ENCODE measurements at regions not wholly inside any gene's neighbourhood (a gene's known extent, or its start where the extent isn't known, plus 50 kb on each side); places are given as distances from the start of the nearest gene placed in this dataset.

DNA sequence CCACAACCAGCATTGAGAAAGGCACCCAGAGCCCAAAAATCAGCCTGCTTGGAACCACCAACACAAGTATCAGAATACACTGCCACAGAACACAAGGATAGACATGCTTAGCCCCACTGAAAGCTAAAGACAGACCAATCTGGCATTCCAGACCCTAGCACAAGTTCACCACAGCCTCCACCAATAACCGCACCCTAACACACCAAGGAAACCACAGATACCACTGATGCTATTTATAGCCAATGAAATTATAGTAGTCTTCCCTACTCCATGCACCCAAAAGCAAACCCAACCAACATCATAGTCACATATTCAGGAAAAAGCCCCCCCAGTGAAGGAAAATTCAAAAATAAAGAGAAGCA, 83.9 kb upstream of the STT3B start:
- DNase-seq: no peak
- peaks cover 0 to 7% (median 3%) of the 10 kb centered on the region in 4 experiments for H3K4me1 ChIP-seq (ENCODE audit: control extremely low read depth in 1 of 4, control insufficient read depth in 4 of 4, insufficient read depth in 4 of 4, low read length in 3 of 4)
- no peaks in the 10 kb centered on the region for H3K36me3 ChIP-seq (ENCODE audit: control insufficient read depth in 4 of 4, insufficient read depth in 4 of 4, low read length in 3 of 4)
- peak overlapping the region in 1 of 7 experiments; percentile 15 for H3K4me3 ChIP-seq (ENCODE audit: control insufficient read depth in 1 of 7, extremely low read depth in 1 of 7, insufficient read depth in 4 of 7, low read depth in 2 of 7, low read length in 6 of 7)
- no peaks in the 10 kb centered on the region for H3K27me3 ChIP-seq (replicated peaks in 2 of 5; ENCODE audit: control insufficient read depth in 4 of 5, insufficient read depth in 5 of 5, low read length in 4 of 5)
- ChIA-PET CTCF (no interaction called here), POLR2A (interaction anchor here (0.7 kb wide), 1 partner anchor 28 kb away, joined by 4 read pairs; no protein-coding TSS in a partner anchor)
- H3K9me3 ChIP-seq (ENCODE audit: control extremely low read depth in 1 of 5, control insufficient read depth in 4 of 5, insufficient read depth in 2 of 5, low read depth in 1 of 5, low read length in 4 of 5): peaks cover 0 to 11% (median 4%) of the 10 kb centered on the region in 5 experiments
- H3K27ac ChIP-seq (ENCODE audit: insufficient read depth in 1 of 2, low read depth in 1 of 2, low read length in 2 of 2, poor library complexity in 1 of 2, severe bottlenecking in 2 of 2): no peak overlapping the region
- no CpG with 5 or more reads among the region's 1 CpG for WGBS (ENCODE audit: insufficient coverage)

DNA sequence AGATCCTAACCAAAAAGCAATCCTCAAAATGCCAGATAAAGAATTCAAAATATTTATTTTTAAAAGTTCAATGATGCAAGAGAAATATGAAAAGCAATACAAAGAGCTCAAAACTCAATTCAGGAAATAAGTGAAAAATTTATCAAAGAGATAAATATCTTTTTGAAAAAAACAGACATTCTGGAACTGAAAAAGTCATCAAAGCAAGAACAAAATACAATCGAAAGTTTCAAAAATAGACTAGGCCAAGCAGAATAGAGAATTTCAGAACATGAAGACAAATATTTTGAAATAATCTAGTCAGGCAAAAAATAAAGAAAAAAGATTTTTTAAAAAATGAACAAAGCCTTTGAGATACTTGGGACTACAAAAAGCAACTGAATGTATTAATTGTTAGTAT, 83.4 kb upstream of the STT3B start:
- peaks cover 0 to 7% (median 3%) of the 10 kb centered on the region in 4 experiments for H3K4me1 ChIP-seq (ENCODE audit: control extremely low read depth in 1 of 4, control insufficient read depth in 4 of 4, insufficient read depth in 4 of 4, low read length in 3 of 4)
- H3K27me3 ChIP-seq (replicated peaks in 2 of 5; ENCODE audit: control insufficient read depth in 4 of 5, insufficient read depth in 5 of 5, low read length in 4 of 5): no peaks in the 10 kb centered on the region
- no peaks in the 10 kb centered on the region for H3K36me3 ChIP-seq (ENCODE audit: control insufficient read depth in 4 of 4, insufficient read depth in 4 of 4, low read length in 3 of 4)
- ChIA-PET CTCF (no interaction called here), POLR2A (interaction anchor here (0.7 kb wide), 1 partner anchor 28 kb away, joined by 4 read pairs; no protein-coding TSS in a partner anchor)
- peaks cover 0 to 11% (median 4%) of the 10 kb centered on the region in 5 experiments for H3K9me3 ChIP-seq (ENCODE audit: control extremely low read depth in 1 of 5, control insufficient read depth in 4 of 5, insufficient read depth in 2 of 5, low read depth in 1 of 5, low read length in 4 of 5)
- no peak overlapping the region for H3K27ac ChIP-seq (ENCODE audit: insufficient read depth in 1 of 2, low read depth in 1 of 2, low read length in 2 of 2, poor library complexity in 1 of 2, severe bottlenecking in 2 of 2)
- peak overlapping the region in 1 of 7 experiments; percentile 15 for H3K4me3 ChIP-seq (ENCODE audit: control insufficient read depth in 1 of 7, extremely low read depth in 1 of 7, insufficient read depth in 4 of 7, low read depth in 2 of 7, low read length in 6 of 7)
- DNase-seq: no peak
- no CpG with 5 or more reads among the region's 1 CpG for WGBS (ENCODE audit: insufficient coverage)

DNA sequence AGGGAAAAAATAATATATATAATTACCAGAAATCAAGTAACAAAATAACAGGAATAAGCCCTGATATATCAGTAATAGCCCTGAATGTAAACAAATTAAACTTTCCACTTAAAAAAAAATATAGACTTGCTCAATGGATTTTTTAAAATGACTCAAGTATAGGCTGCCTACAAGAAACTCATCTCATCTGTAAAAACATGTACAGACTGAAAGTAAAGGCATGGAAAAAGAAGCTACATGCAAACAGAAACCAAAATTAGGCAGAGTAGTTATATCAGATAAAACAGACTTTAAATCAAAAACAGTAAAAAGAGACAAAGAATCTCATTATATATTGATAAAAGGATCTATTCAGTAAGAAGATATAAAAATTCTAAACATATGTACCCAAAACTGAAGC, 82.4 kb upstream of the STT3B start:
- H3K9me3 ChIP-seq (ENCODE audit: control extremely low read depth in 1 of 5, control insufficient read depth in 4 of 5, insufficient read depth in 2 of 5, low read depth in 1 of 5, low read length in 4 of 5): peaks cover 0 to 11% (median 4%) of the 10 kb centered on the region in 5 experiments

DNA sequence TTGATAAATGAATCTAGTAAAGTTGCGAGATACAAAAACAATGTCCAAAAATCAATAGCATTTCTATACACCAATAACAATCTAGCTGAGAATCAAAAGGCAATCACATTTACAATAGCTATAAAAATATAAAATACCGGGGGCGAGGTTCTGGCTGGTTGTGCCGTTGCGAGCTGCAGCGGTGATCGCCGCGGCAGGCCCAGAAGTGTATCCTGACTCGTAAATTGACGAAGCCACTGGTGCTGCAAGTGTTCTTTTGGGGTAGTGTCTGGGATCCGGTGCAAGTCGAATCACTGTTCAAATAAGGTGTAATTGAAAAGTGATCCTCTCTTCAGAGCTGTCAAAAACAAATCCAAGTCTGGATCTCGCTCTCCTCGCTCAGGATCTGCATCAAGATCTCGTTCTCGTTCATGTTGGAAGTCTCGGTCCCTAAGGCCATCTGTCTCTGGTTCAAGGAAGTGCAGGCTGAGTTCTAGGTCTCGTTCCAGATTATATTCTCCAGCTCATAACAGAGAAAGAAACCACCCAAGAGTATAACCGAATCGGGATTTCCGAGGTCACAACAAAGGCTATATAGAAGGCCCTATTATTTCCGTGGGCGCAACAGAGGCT, 80.1 kb upstream of the STT3B start:
- Histone ChIP-seq H3K4me1 (ENCODE audit: control extremely low read depth in 1 of 4, control insufficient read depth in 4 of 4, insufficient read depth in 4 of 4, low read length in 3 of 4) (peaks cover 0 to 20% (median 11%) of the 10 kb centered on the region in 4 experiments), H3K4me3 (ENCODE audit: control insufficient read depth in 1 of 7, extremely low read depth in 1 of 7, insufficient read depth in 4 of 7, low read depth in 2 of 7, low read length in 6 of 7) (no peak overlapping the region), H3K27me3 (replicated peaks in 2 of 5; ENCODE audit: control insufficient read depth in 4 of 5, insufficient read depth in 5 of 5, low read length in 4 of 5) (no peaks in the 10 kb centered on the region), H3K9me3 (ENCODE audit: control extremely low read depth in 1 of 5, control insufficient read depth in 4 of 5, insufficient read depth in 2 of 5, low read depth in 1 of 5, low read length in 4 of 5) (peaks cover 0 to 11% (median 4%) of the 10 kb centered on the region in 5 experiments), H3K36me3 (ENCODE audit: control insufficient read depth in 4 of 4, insufficient read depth in 4 of 4, low read length in 3 of 4) (no peaks in the 10 kb centered on the region), H3K27ac (ENCODE audit: insufficient read depth in 1 of 2, low read depth in 1 of 2, low read length in 2 of 2, poor library complexity in 1 of 2, severe bottlenecking in 2 of 2) (no peak overlapping the region)
- CTCF ChIA-PET: interaction anchor here (0.8 to 3.3 kb wide), 2 partner anchors 9 to 14 kb away, joined by 3 to 10 read pairs; no protein-coding TSS in a partner anchor
- WGBS (ENCODE audit: insufficient coverage): 94% methylated on average over 22 of the region's 24 CpGs
- no peak for DNase-seq
- POLR2A ChIA-PET: no interaction called here

More for the DNA sequence above, 82.4 kb upstream of the STT3B start:
- ChIA-PET CTCF (no interaction called here), POLR2A (no interaction called here)
- H3K4me1 ChIP-seq (ENCODE audit: control extremely low read depth in 1 of 4, control insufficient read depth in 4 of 4, insufficient read depth in 4 of 4, low read length in 3 of 4): peaks cover 0 to 7% (median 3%) of the 10 kb centered on the region in 4 experiments
- no peak overlapping the region for H3K4me3 ChIP-seq (ENCODE audit: control insufficient read depth in 1 of 7, extremely low read depth in 1 of 7, insufficient read depth in 4 of 7, low read depth in 2 of 7, low read length in 6 of 7)
- H3K27ac ChIP-seq (ENCODE audit: insufficient read depth in 1 of 2, low read depth in 1 of 2, low read length in 2 of 2, poor library complexity in 1 of 2, severe bottlenecking in 2 of 2): no peak overlapping the region
- no peaks in the 10 kb centered on the region for H3K36me3 ChIP-seq (ENCODE audit: control insufficient read depth in 4 of 4, insufficient read depth in 4 of 4, low read length in 3 of 4)
- DNase-seq: no peak
- no peaks in the 10 kb centered on the region for H3K27me3 ChIP-seq (replicated peaks in 2 of 5; ENCODE audit: control insufficient read depth in 4 of 5, insufficient read depth in 5 of 5, low read length in 4 of 5)

DNA sequence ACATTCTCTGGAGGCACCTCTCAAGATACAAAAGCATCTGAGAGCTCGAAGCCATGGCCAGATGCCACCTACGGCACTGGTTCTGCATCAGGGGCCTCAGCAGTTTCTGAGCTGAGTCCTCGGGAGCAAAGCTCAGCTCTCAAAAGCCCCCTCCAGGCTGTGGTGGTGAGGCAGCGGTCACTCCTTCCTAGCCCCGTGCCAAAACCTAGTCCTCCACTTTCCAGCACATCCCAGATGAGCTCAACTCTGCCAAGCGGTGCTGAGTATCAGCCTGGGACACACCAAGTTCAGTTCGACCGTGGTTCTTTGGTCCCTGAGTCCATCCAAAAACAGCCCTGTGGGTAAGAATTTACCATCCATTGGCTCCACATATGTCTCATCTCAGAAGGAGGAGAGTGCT, 79.3 kb upstream of the STT3B start:
- ChIA-PET POLR2A (no interaction called here), CTCF (interaction anchor here (1.0 to 3.3 kb wide), 2 partner anchors 13 to 15 kb away, joined by 3 to 10 read pairs; no protein-coding TSS in a partner anchor)
- no peak for DNase-seq
- WGBS (ENCODE audit: insufficient coverage): 93% methylated on average over 7 of the region's 8 CpGs
- Histone ChIP-seq H3K4me3 (ENCODE audit: control insufficient read depth in 1 of 7, extremely low read depth in 1 of 7, insufficient read depth in 4 of 7, low read depth in 2 of 7, low read length in 6 of 7) (no peak overlapping the region), H3K36me3 (ENCODE audit: control insufficient read depth in 4 of 4, insufficient read depth in 4 of 4, low read length in 3 of 4) (no peaks in the 10 kb centered on the region), H3K27me3 (replicated peaks in 2 of 5; ENCODE audit: control insufficient read depth in 4 of 5, insufficient read depth in 5 of 5, low read length in 4 of 5) (no peaks in the 10 kb centered on the region), H3K4me1 (ENCODE audit: control extremely low read depth in 1 of 4, control insufficient read depth in 4 of 4, insufficient read depth in 4 of 4, low read length in 3 of 4) (peaks cover 0 to 20% (median 10%) of the 10 kb centered on the region in 4 experiments), H3K27ac (ENCODE audit: insufficient read depth in 1 of 2, low read depth in 1 of 2, low read length in 2 of 2, poor library complexity in 1 of 2, severe bottlenecking in 2 of 2) (no peak overlapping the region), H3K9me3 (ENCODE audit: control extremely low read depth in 1 of 5, control insufficient read depth in 4 of 5, insufficient read depth in 2 of 5, low read depth in 1 of 5, low read length in 4 of 5) (peaks cover 0 to 11% (median 4%) of the 10 kb centered on the region in 5 experiments)

DNA sequence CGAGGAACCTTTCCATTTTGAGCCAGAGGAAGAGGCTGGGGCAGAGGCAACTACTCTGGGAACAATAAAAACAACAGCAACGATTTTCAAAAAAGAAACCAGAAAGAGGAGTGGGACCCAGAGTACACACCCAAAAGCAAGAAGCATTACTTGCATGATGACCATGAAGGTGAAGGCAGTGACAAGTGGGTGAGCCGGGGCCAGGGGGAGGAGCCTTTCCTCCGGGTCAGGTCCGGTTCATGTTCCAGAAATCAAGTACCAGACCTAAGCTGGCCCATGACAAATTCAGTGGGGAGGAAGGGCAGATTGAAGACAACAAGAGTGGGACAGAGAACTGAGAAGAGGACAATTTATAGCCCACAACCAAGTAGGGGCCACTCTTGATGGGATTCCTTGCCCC, 77.2 kb upstream of the STT3B start:
- DNase-seq: no peak
- ChIA-PET POLR2A (no interaction called here), CTCF (interaction anchor here (1.1 to 3.3 kb wide), 5 partner anchors 8 to 44 kb away, joined by 3 to 10 read pairs (median 3); no protein-coding TSS in a partner anchor)
- Histone ChIP-seq H3K36me3 (ENCODE audit: control insufficient read depth in 4 of 4, insufficient read depth in 4 of 4, low read length in 3 of 4) (no peaks in the 10 kb centered on the region), H3K27me3 (replicated peaks in 2 of 5; ENCODE audit: control insufficient read depth in 4 of 5, insufficient read depth in 5 of 5, low read length in 4 of 5) (no peaks in the 10 kb centered on the region), H3K9me3 (ENCODE audit: control extremely low read depth in 1 of 5, control insufficient read depth in 4 of 5, insufficient read depth in 2 of 5, low read depth in 1 of 5, low read length in 4 of 5) (no peaks in the 10 kb centered on the region), H3K4me3 (ENCODE audit: control insufficient read depth in 1 of 7, extremely low read depth in 1 of 7, insufficient read depth in 4 of 7, low read depth in 2 of 7, low read length in 6 of 7) (peak overlapping the region in 1 of 7 experiments; percentile 13), H3K27ac (ENCODE audit: insufficient read depth in 1 of 2, low read depth in 1 of 2, low read length in 2 of 2, poor library complexity in 1 of 2, severe bottlenecking in 2 of 2) (no peak overlapping the region), H3K4me1 (ENCODE audit: control extremely low read depth in 1 of 4, control insufficient read depth in 4 of 4, insufficient read depth in 4 of 4, low read length in 3 of 4) (peaks cover 5 to 27% (median 13%) of the 10 kb centered on the region in 4 experiments)
- 81% methylated on average over 2 of the region's 5 CpGs for WGBS (ENCODE audit: insufficient coverage)

DNA sequence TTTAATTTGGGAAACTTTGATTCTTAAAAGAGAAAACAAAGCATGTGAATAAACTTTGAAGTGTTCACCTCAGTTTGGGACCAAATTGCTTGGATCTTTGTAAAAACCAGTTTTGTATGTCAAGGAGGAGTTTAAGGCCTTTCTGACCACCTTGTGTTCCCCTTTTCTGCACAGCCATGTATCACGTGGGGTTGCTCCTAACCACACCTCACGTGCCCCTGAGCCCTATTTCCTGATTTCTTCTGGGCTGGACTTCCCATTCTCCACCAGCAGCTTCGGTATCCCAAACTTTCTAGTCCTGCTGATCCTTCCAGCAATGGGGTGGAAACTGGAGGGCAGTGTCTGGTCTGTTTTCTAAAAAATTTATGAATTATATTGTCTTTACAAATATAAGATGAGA, 76.4 kb upstream of the STT3B start:
- DNase-seq: peak in 2 of 3 donors; percentile 59 to 68
- WGBS (ENCODE audit: insufficient coverage): 0% methylated on average over 2 of the region's 3 CpGs
- ChIA-PET POLR2A (no interaction called here), CTCF (interaction anchor here (1.2 to 1.9 kb wide), 2 partner anchors 12 to 45 kb away, joined by 3 to 8 read pairs; no protein-coding TSS in a partner anchor)
- Histone ChIP-seq H3K4me1 (ENCODE audit: control extremely low read depth in 1 of 4, control insufficient read depth in 4 of 4, insufficient read depth in 4 of 4, low read length in 3 of 4) (peaks cover 12 to 35% (median 21%) of the 10 kb centered on the region in 4 experiments), H3K27me3 (replicated peaks in 2 of 5; ENCODE audit: control insufficient read depth in 4 of 5, insufficient read depth in 5 of 5, low read length in 4 of 5) (no peaks in the 10 kb centered on the region), H3K9me3 (ENCODE audit: control extremely low read depth in 1 of 5, control insufficient read depth in 4 of 5, insufficient read depth in 2 of 5, low read depth in 1 of 5, low read length in 4 of 5) (no peaks in the 10 kb centered on the region), H3K36me3 (ENCODE audit: control insufficient read depth in 4 of 4, insufficient read depth in 4 of 4, low read length in 3 of 4) (no peaks in the 10 kb centered on the region), H3K4me3 (ENCODE audit: control insufficient read depth in 1 of 7, extremely low read depth in 1 of 7, insufficient read depth in 4 of 7, low read depth in 2 of 7, low read length in 6 of 7) (peak overlapping the region in 1 of 7 experiments; percentile 16), H3K27ac (ENCODE audit: insufficient read depth in 1 of 2, low read depth in 1 of 2, low read length in 2 of 2, poor library complexity in 1 of 2, severe bottlenecking in 2 of 2) (no peak overlapping the region)
